Activated T-helper 1 cell treated with anti-CD3 and anti-CD28 coated beads, Interleukin-12 subunit alpha, Interleukin-12 subunit beta, Interleukin-2, Interleukin-4 antibody, amounts not matched to agents 30 ng/mL and 10 ng/mL and 1 ng/mL, durations not matched to agents 14 hours and 24 hours and 36 hours (primary cell): ENCODE measurements at regions not wholly inside any gene's neighbourhood (a gene's known extent, or its start where the extent isn't known, plus 50 kb on each side); places are given as distances from the start of the nearest gene placed in this dataset.
"Not testable (repeated sequence)": the region's sequence is repeated elsewhere in the genome, so short reads cannot be mapped to it uniquely, and the experiment has no call there.

Source experiments
- DNase-seq: peaks from one replicate; pipeline ENCODE4 v3.0.0; 2021; ENCODE audit warnings: low spot score
- H3K27ac Mint-ChIP-seq: one replicate; pipeline ENCODE4 v1.8.0; 2021; ENCODE audit warnings: mild to moderate bottlenecking, mixed read lengths
- H3K27me3 Mint-ChIP-seq: one replicate; pipeline ENCODE4 v1.8.0; 2022; ENCODE audit warnings: mild to moderate bottlenecking, moderate library complexity, mixed read lengths; ENCODE audit not compliant: insufficient read depth
- H3K36me3 Mint-ChIP-seq: one replicate; pipeline ENCODE4 v1.8.0; 2021; ENCODE audit warnings: low read depth, mixed read lengths
- H3K4me1 Mint-ChIP-seq: one replicate; pipeline ENCODE4 v1.8.0; 2021; ENCODE audit warnings: low read depth, mixed read lengths
- H3K4me3 Mint-ChIP-seq: one replicate; pipeline ENCODE4 v1.8.0; 2021; ENCODE audit warnings: mild to moderate bottlenecking, moderate library complexity, mixed read lengths
- H3K9me3 Mint-ChIP-seq: one replicate; pipeline ENCODE4 v1.8.0; 2021; ENCODE audit warnings: mixed read lengths
- intact Hi-C: fragments of 100-400 bp; cut with micrococcal nuclease; formaldehyde crosslinking; loops from one replicate; pipeline ENCODE4 v1.15.1; 2024

DNA sequence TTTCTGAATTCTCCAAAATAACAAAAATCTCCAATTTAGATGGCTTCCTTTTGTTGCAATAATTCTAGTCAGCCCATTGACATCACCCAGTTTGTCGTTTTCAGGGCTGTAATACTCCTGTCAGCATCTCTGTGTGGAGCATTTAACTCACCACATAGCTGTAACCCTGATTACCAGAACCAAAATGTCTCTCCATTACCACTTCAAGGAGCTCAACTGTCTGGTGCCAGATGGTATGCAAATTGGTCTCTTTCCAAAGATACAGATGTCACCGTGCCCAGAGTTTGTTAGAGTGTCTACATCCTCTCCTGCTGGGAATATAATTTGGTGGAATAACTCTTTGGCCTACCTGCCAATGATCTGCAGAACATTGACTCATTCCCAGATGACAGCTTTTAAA, 350.3 kb upstream of the POT1 start:
- intact Hi-C loops: no loop called here
- H3K4me3 Mint-ChIP-seq: no peak overlapping the region
- no peaks in the 10 kb centered on the region for H3K36me3 Mint-ChIP-seq
- H3K9me3 Mint-ChIP-seq: peaks cover 7% of the 10 kb centered on the region
- no peaks in the 10 kb centered on the region for H3K27me3 Mint-ChIP-seq
- H3K4me1 Mint-ChIP-seq: no peaks in the 10 kb centered on the region
- no peak overlapping the region for H3K27ac Mint-ChIP-seq
- no peak for DNase-seq

DNA sequence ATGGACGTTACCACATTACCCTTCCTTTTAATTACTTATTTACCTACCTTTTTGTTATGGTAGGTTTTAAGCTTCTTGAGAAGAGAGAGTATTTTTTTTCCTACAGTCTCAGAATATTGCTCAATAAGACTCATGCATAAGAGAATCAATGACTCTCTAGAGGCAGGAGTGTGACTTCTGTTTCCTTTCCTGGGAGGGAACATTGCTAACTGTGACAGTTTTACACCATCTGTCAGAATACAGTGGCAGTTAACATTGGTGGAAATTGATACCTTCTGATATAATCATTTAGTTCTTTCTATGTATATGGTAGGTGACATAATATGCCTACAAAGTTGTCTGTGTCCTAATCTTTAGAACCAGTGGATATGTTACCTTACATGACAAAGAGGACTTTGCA, 348.7 kb upstream of the POT1 start:
- Mint-ChIP-seq H3K4me1 (no peaks in the 10 kb centered on the region), H3K27me3 (no peaks in the 10 kb centered on the region), H3K9me3 (peaks cover 14% of the 10 kb centered on the region), H3K4me3 (no peak overlapping the region), H3K36me3 (no peaks in the 10 kb centered on the region), H3K27ac (no peak overlapping the region)
- no peak for DNase-seq
- intact Hi-C loops: no loop called here

DNA sequence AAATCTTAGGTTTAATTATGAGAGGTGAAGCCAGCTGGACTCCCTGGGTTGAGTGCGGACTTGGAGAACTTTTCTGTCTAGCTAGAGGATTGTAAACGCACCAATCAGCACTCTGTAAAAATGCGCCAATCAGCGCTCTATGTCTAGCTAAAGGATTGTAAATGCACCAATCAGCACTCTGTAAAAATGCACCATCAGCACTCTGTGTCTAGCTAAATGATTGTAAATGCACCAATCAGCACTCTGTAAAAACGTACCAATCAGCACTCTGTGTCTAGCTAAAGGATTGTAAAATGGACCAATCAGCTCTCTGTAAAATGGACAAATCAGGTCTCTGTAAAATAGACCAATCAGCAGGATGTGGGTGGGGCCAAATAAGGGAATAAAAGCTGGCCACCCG, 345.1 kb upstream of the POT1 start:
- H3K4me3 Mint-ChIP-seq, H3K4me1 Mint-ChIP-seq, intact Hi-C loops, H3K36me3 Mint-ChIP-seq, DNase-seq, H3K27ac Mint-ChIP-seq, H3K27me3 Mint-ChIP-seq: not testable (repeated sequence)
- peaks cover 14% of the 10 kb centered on the region for H3K9me3 Mint-ChIP-seq

DNA sequence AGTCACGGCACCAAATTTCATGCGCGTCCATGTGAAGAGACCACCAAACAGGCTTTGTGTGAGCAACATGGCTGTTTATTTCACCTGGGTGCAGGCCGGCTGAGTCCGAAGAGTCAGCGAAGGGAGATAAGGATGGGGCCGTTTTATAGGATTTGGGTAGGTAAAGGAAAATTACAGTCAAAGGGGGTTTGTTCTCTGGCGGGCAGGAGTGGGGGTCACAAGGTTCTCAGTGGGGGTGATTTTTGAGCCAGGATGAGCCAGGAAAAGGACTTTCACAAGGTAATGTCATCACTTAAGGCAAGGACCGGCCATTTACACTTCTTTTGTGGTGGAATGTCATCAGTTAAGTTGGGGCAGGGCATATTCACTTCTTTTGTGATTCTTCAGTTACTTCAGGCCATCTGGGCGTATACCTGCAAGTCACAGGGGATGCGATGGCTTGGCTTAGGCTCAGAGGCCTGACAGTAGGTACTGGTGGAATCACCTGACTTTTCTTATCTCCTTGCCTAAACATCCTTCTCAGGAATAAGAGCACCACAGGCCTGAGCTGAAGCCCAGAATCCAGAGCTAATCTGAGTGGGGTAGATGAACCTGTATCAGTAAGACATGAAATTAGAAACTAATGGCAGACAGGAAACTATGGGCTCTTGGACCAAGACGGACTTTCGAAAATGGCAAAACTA, 334.7 kb upstream of the POT1 start:
- DNase-seq, H3K27ac Mint-ChIP-seq, H3K4me3 Mint-ChIP-seq, H3K27me3 Mint-ChIP-seq, H3K9me3 Mint-ChIP-seq, H3K4me1 Mint-ChIP-seq, intact Hi-C loops, H3K36me3 Mint-ChIP-seq: not testable (repeated sequence)

DNA sequence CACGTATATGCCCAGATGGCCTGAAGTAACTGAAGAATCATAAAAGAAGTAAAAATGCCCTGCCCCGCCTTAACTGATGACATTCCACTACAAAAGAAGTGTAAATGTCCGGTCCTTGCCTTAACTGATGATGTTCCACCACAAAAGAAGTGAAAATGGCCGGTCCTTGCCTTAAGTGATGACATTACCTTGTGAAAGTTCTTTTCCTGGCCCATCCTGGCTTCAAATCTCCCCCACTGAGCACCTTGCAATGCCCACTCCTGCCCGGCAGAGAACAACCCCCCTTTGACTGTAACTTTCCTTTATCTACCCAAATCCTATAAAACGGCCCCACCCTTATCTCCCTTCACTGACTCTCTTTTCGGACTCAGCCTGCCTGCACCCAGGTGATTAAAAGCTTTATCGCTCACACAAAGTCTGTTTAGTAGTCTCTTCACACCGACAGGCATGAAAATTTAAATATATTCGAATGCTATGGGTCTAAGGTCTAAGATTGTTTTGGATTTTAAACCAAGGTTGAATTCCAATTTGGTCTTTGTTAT, 329.3 kb upstream of the POT1 start:
- DNase-seq, H3K9me3 Mint-ChIP-seq, intact Hi-C loops, H3K4me1 Mint-ChIP-seq, H3K36me3 Mint-ChIP-seq, H3K27ac Mint-ChIP-seq, H3K4me3 Mint-ChIP-seq, H3K27me3 Mint-ChIP-seq: not testable (repeated sequence)

DNA sequence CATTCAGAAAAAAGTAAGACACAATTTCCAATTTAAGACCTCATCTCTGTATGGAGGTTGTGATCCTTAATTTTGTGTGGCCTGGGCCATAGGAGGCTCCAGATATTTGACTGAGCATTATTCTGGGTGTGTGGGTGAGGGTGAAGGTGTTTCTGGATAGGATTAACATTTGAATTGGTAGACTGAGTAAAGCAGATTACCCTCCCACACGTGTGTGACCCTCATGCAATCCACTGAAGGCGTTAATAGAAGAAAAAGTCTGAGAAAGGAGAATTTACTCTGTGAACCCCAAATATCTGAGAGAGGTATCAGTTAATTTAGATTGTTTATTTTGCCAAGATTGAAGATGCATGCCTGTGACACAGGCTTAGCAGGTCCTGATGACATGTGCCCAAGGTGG, 328.0 kb upstream of the POT1 start:
- Mint-ChIP-seq H3K4me1 (no peaks in the 10 kb centered on the region), H3K4me3 (no peak overlapping the region), H3K9me3 (peaks cover 1% of the 10 kb centered on the region), H3K27me3 (no peaks in the 10 kb centered on the region), H3K27ac (no peak overlapping the region), H3K36me3 (no peaks in the 10 kb centered on the region)
- DNase-seq: no peak
- intact Hi-C loops: no loop called here

DNA sequence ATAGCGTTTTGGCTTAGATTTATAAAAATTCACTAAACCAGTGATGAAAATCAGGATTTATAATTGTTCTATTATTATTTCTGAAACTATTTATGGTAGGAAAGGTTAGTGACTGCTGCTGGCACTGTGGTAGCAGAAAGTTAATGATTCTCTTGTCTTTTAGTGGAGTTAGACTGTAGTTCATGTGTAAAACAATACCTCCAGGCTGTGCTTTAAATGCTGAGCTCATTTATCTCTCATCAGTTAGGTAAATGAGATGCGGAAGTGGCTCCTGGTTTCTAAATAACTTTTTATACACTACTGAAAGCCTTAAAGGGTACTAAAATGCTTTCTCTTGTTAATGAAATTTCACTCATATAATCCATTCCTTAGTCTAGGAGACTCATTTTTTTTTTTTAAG, 326.8 kb upstream of the POT1 start:
- Mint-ChIP-seq H3K4me1 (no peaks in the 10 kb centered on the region), H3K4me3 (no peak overlapping the region)
- intact Hi-C loops: no loop called here

DNA sequence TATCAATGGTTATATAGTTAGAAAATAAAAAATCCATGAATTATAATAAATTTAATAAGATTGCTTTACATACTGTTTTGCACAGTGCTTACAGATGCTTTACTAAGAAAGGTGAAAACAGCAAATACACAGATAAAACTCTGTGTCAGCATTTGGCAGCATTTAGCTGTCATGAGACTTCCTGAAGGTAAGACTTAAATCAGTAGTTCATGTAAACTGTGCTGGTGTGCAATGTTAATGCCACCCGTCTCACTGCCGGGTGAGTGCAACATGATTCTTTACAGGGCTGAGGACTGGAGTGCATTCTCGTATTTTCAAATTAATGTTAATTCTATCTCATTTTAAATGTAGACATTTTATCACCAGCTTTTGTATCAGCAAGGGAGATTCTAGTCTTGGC, 326.2 kb upstream of the POT1 start:
- no peak overlapping the region for H3K27ac Mint-ChIP-seq
- no peaks in the 10 kb centered on the region for H3K4me1 Mint-ChIP-seq
- DNase-seq: no peak
- no peaks in the 10 kb centered on the region for H3K27me3 Mint-ChIP-seq
- no peaks in the 10 kb centered on the region for H3K9me3 Mint-ChIP-seq
- no peak overlapping the region for H3K4me3 Mint-ChIP-seq
- intact Hi-C loops: no loop called here
- H3K36me3 Mint-ChIP-seq: no peaks in the 10 kb centered on the region

More for the DNA sequence above, 326.8 kb upstream of the POT1 start:
- Mint-ChIP-seq H3K36me3 (no peaks in the 10 kb centered on the region), H3K27ac (no peak overlapping the region), H3K9me3 (no peaks in the 10 kb centered on the region), H3K27me3 (no peaks in the 10 kb centered on the region)
- no peak for DNase-seq

DNA sequence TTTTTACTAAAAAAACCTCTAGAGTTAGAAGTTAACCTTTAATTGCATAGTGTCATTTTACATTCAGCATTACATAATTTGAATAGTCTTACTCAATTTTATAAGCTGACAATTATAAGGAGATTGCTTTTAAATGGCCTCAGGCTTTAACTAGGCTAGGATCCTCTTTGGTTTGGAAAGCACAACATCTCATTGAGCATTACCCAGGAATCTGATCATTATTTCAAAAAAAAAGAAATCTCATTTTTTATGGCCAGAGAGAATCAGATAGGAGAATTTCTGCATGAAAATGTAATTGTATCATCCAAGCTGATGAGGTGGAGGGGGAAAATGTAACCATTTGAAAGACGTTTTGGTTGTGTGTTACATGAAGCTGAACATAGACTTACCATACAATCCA, 324.9 kb upstream of the POT1 start:
- Mint-ChIP-seq H3K4me3 (no peak overlapping the region), H3K36me3 (no peaks in the 10 kb centered on the region), H3K4me1 (no peaks in the 10 kb centered on the region), H3K27ac (no peak overlapping the region), H3K9me3 (no peaks in the 10 kb centered on the region), H3K27me3 (no peaks in the 10 kb centered on the region)
- intact Hi-C loops: no loop called here
- no peak for DNase-seq

DNA sequence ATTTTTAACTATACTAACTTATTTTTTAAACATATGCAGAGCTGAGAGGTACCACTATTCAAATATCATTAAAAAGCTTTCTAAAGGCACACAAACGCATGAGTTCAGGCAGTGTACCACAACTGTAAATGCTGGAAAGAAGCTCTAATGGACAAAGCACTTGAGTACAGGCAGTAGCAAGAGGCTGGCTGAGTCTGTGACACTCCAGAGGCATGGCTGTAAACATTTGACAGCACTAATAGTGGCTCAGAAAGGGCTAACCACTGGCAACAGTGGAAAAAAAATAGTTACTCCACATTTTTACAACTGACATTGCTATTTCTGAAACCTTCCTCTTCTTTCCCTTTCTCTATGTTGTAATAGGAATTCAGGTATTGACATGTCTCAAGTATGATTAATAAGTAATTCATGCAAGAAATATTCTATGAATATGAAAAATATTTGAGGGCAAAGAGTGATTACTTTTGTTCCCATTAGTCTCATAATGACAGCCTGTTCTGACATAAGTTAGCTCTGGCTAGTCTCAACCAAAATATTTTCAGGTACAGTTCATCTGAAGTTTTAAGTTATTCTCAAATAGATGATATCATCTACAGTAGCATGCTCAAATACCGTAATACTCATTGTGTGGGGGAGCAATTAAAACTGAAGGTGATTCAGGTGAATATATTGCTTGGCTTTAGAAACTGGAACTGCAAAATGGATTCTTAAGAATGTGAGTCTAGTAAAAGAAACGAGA, 324.0 kb upstream of the POT1 start:
- Mint-ChIP-seq H3K27me3 (no peaks in the 10 kb centered on the region), H3K27ac (no peak overlapping the region), H3K36me3 (no peaks in the 10 kb centered on the region), H3K9me3 (no peaks in the 10 kb centered on the region), H3K4me1 (no peaks in the 10 kb centered on the region), H3K4me3 (no peak overlapping the region)
- no peak for DNase-seq
- intact Hi-C loops: no loop called here

DNA sequence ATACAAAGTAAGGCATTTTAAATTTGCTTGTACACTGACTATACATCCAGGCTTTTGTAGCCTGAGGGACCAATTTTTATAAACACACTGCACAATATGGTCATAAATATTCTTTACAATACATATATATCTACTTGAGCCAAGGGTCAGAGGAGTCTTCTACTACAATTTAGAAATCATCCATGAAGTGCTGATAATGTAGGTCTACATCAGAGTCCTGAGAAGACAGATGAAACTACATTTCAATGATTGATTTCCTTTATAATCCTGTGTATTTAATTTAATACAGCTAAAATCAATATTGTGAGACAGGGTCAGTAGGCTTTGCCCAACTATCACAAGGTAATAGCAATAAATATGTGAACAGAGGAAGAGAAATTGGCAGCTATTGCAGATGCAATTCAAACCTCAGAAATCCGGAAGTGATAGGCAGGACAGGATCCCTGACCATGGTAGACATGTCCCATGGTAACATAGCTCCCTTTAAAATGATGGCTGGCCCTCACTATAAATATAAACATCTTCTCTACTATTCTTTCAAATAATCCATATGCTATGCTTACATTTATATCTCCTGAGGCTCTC, 318.0 kb upstream of the POT1 start:
- Mint-ChIP-seq H3K4me3 (no peak overlapping the region), H3K4me1 (no peaks in the 10 kb centered on the region), H3K27me3 (no peaks in the 10 kb centered on the region), H3K9me3 (no peaks in the 10 kb centered on the region), H3K27ac (no peak overlapping the region), H3K36me3 (no peaks in the 10 kb centered on the region)
- DNase-seq: no peak
- intact Hi-C loops: no loop called here

DNA sequence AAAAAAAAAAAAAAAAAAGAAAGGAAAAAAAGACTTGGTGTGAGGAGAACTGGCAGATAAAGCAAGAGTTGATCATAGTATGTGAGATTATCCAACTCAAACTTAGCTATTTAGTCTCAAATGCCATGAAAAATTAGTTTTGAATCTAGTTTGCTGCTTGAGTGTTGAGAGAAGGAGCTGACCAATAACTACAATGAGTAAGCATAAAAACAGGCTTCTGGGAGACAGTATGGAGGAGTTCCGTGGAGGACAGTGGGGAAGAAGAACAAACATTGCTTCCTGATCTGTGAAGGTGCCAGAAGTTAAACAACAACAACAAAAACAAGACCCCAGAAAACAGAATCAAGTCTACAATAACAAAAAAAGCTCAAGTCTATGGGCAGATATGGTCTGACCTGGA, 317.1 kb upstream of the POT1 start:
- Mint-ChIP-seq H3K4me3 (no peak overlapping the region), H3K9me3 (no peaks in the 10 kb centered on the region), H3K4me1 (peaks cover 2% of the 10 kb centered on the region), H3K27me3 (no peaks in the 10 kb centered on the region), H3K36me3 (no peaks in the 10 kb centered on the region), H3K27ac (no peak overlapping the region)
- DNase-seq: no peak
- intact Hi-C loops: no loop called here

DNA sequence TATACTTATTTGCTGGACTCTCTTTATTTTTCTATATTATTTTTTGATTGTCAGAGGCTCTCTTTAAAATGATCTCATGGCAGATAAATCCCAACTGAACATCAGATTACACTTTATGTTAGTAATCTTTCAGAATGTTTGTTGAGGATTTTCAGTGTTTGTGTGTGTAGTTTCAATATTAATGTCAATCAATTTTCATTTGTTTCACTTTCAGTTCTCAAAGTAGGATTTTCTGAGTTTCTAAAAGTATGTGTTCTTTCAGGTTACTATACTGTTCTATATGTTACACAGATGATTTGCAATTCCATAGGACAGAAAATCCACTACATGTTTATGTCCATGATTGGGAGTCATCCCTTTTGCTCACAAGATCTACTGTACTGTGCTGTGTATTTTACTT, 311.9 kb upstream of the POT1 start:
- Mint-ChIP-seq H3K4me3 (no peak overlapping the region), H3K27me3 (no peaks in the 10 kb centered on the region), H3K9me3 (peaks cover 3% of the 10 kb centered on the region), H3K27ac (no peak overlapping the region), H3K4me1 (peaks cover 7% of the 10 kb centered on the region), H3K36me3 (no peaks in the 10 kb centered on the region)
- intact Hi-C loops: no loop called here
- DNase-seq: no peak
